Stimulated activated memory B cell treated with anti-CD40 and anti-IgM and Interleukin-4, amounts not matched to agents 10 μg/mL and 1 μg/mL and 100 μg/mL, for 72 hours (primary cell): ENCODE measurements at regions not wholly inside any gene's neighbourhood (a gene's known extent, or its start where the extent isn't known, plus 50 kb on each side); places are given as distances from the start of the nearest gene placed in this dataset.

ENCODE experiments used
- ATAC-seq: fragments of 150-1000 bp; cut with Tn5 transposase; 2 replicates; pipeline ENCODE4 v1.10.0; 2021
- H3K27ac Mint-ChIP-seq: one replicate; pipeline ENCODE4 v1.8.0; 2022; ENCODE audit warnings: mild to moderate bottlenecking, mixed read lengths
- H3K27me3 Mint-ChIP-seq: one replicate; pipeline ENCODE4 v1.8.0; 2022; ENCODE audit warnings: mixed read lengths
- H3K36me3 Mint-ChIP-seq: one replicate; pipeline ENCODE4 v1.8.0; 2022; ENCODE audit warnings: mixed read lengths
- H3K4me1 Mint-ChIP-seq: one replicate; pipeline ENCODE4 v1.8.0; 2022; ENCODE audit warnings: mixed read lengths
- H3K4me3 Mint-ChIP-seq: one replicate; pipeline ENCODE4 v1.8.0; 2022; ENCODE audit warnings: mild to moderate bottlenecking, moderate library complexity, mixed read lengths
- H3K9me3 Mint-ChIP-seq: one replicate; pipeline ENCODE4 v1.8.0; 2022; ENCODE audit warnings: mixed read lengths

- Mint-ChIP-seq H3K4me1 (no peaks in the 10 kb centered on the region), H3K27me3 (no peaks in the 10 kb centered on the region), H3K36me3 (no peaks in the 10 kb centered on the region), H3K4me3 (no peak overlapping the region), H3K9me3 (peaks cover 5% of the 10 kb centered on the region), H3K27ac (no peak overlapping the region)
- no peak for ATAC-seq
Measured at GRCh38 chr12:115763982-115764621, 513.4 kb downstream of the MED13L start.

DNA sequence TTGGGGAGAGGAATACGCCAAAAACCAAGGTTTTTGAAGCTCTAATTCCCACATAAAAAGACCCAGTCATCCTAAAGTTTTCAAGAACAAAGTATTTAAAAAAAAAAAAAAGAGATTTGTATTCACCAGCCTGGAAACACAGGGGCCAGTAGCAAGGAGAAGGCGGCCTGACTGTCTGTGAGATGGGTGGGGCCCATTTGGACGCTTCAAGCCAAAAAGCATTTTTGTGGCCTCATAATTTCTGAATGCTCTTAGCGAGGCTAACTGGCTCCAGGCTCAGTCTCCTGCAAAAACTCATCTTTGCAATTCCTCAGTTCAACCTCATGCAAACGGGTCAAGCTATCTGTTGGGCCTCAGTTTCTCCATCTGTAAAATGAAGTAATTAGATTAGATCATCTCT lies 514.1 kb downstream of the MED13L start:
- Mint-ChIP-seq H3K27me3 (no peaks in the 10 kb centered on the region), H3K9me3 (peaks cover 5% of the 10 kb centered on the region), H3K4me1 (no peaks in the 10 kb centered on the region), H3K36me3 (no peaks in the 10 kb centered on the region), H3K27ac (no peak overlapping the region), H3K4me3 (no peak overlapping the region)
- ATAC-seq: no peak

DNA sequence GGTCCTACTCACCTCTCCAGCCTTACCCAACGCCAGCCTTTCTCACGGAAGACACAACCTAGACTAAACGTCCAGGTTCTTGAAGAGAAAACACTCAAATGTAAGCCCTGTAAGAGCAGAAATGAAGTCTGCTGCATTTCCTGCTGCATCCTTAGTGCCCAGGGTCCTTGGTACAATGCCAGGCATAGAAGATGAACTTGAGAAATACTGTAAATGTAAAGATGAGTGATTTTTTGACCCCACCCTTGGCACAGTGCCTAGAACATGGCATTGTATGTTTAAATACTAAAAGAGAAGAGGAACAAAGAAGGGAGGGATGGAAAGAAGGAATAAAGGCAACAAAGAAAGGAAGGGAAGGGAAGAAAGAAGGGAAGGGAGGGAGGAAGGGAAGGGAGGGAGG lies 514.6 kb downstream of the MED13L start:
- no peaks in the 10 kb centered on the region for H3K4me1 Mint-ChIP-seq
- ATAC-seq: no peak
- H3K9me3 Mint-ChIP-seq: peaks cover 5% of the 10 kb centered on the region
- H3K27ac Mint-ChIP-seq: no peak overlapping the region
- H3K27me3 Mint-ChIP-seq: no peaks in the 10 kb centered on the region
- no peaks in the 10 kb centered on the region for H3K36me3 Mint-ChIP-seq
- H3K4me3 Mint-ChIP-seq: no peak overlapping the region

GRCh38 chr12:115761784-115762183 lies 515.7 kb downstream of the MED13L start:
- ATAC-seq: no peak
- H3K4me3 Mint-ChIP-seq: no peak overlapping the region
- H3K4me1 Mint-ChIP-seq: no peaks in the 10 kb centered on the region
- no peak overlapping the region for H3K27ac Mint-ChIP-seq
- H3K27me3 Mint-ChIP-seq: no peaks in the 10 kb centered on the region
- peaks cover 5% of the 10 kb centered on the region for H3K9me3 Mint-ChIP-seq
- no peaks in the 10 kb centered on the region for H3K36me3 Mint-ChIP-seq

- no peak overlapping the region for H3K4me3 Mint-ChIP-seq
- no peaks in the 10 kb centered on the region for H3K36me3 Mint-ChIP-seq
- H3K27ac Mint-ChIP-seq: no peak overlapping the region
- peaks cover 3% of the 10 kb centered on the region for H3K9me3 Mint-ChIP-seq
- peaks cover 1% of the 10 kb centered on the region for H3K27me3 Mint-ChIP-seq
- no peak for ATAC-seq
- no peaks in the 10 kb centered on the region for H3K4me1 Mint-ChIP-seq
Measured at GRCh38 chr12:115760231-115760630, 517.3 kb downstream of the MED13L start.

DNA sequence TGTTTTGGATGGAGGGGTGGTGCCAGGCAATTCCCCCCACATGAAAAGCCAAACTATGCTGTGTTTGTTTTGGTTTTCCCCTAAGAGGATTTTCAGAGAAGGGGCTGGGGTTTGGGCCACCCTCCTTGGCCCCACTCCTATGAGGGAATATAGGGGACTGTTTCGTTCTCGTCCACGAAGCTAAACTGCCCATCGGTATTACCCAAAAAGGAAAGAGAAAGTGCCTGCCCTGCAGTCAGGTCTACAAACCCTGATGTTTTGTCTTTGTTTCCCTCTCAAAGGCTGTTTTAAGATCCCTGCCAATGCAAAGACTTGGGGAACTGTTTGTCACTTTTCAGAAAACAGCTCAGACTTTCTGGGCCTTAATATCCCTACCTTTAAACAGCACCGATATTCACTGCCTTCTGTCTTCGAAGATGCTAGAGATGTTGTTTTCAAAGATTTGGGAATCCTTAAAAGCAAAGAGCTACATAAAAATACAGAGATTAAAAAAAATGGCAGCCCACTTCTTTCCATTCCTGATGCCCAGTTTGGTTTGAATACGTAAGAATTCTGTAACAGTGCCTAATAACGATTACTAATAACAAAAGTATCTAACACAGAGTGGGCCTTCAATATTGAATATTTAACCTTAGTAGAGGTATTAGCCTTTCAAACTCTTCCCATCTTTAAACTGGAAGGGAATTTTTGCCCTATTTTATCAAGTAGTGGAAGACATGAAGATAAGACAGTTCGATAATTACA lies 518.4 kb downstream of the MED13L start:
- no peaks in the 10 kb centered on the region for H3K36me3 Mint-ChIP-seq
- H3K4me1 Mint-ChIP-seq: no peaks in the 10 kb centered on the region
- peaks cover 6% of the 10 kb centered on the region for H3K27me3 Mint-ChIP-seq
- H3K9me3 Mint-ChIP-seq: peaks cover 3% of the 10 kb centered on the region
- ATAC-seq: no peak
- no peak overlapping the region for H3K4me3 Mint-ChIP-seq
- no peak overlapping the region for H3K27ac Mint-ChIP-seq

DNA sequence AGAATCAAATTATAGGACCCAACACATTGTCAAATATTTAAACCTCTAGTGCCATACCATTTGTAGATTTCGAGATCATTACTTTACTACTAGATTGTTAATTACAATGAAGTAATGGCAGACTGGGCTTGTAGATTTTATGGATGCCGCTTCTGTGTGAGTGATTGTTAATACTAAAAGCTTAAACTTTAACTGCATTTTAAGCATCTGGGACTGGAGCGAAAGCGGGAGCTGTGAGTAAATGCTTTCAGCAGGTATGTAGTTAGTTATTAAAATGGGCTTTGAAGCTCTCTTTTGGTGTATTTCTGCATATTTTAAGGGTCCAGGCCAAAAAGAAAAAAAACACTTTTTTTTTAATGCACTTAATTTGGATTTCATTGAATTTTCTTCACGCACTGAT lies 519.3 kb downstream of the MED13L start:
- no peaks in the 10 kb centered on the region for H3K36me3 Mint-ChIP-seq
- H3K4me3 Mint-ChIP-seq: no peak overlapping the region
- ATAC-seq: no peak
- no peaks in the 10 kb centered on the region for H3K4me1 Mint-ChIP-seq
- no peak overlapping the region for H3K27ac Mint-ChIP-seq
- peaks cover 6% of the 10 kb centered on the region for H3K27me3 Mint-ChIP-seq
- peaks cover 3% of the 10 kb centered on the region for H3K9me3 Mint-ChIP-seq

DNA sequence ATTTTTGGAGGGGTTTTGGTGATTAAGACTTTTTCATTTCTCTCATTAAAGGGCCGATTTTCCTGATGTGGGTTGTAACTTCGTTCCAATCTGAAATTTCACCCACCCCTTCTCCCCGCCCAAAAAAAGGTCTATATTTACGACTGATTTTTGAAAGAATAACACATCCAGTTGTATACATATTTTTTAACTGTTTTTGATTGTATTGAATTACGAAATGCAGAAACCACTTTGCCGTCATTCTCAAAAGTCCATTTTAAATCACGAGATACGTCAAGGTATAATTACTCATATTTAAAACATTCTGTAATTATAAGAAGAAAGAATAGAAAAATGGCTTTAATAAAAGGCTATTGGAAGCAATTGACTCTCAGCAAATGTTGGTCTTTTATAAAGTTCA lies 520.7 kb downstream of the MED13L start:
- H3K4me3 Mint-ChIP-seq: no peak overlapping the region
- no peaks in the 10 kb centered on the region for H3K36me3 Mint-ChIP-seq
- H3K9me3 Mint-ChIP-seq: peaks cover 3% of the 10 kb centered on the region
- peaks cover 6% of the 10 kb centered on the region for H3K27me3 Mint-ChIP-seq
- no peak overlapping the region for H3K27ac Mint-ChIP-seq
- no peak for ATAC-seq
- no peaks in the 10 kb centered on the region for H3K4me1 Mint-ChIP-seq

DNA sequence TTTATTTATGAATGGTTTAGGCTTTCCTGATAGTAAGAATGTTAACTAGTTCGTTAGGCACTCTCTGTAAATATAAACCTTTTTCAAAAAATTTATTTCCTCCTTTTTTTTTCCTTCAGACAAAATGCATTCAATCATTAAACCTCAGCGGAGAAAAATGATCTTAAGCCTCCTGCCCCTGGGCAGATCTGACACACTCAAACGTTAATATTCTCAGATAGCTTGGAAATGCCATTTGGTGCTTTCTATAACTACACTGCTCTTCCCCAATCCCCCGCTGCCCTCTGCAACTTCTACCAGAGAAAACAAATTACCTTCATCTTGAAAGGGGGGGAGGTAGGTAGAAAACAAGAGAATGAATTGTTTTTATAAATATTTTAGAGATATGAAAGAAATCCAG lies 521.2 kb downstream of the MED13L start:
- Mint-ChIP-seq H3K27ac (no peak overlapping the region), H3K4me1 (no peaks in the 10 kb centered on the region), H3K36me3 (no peaks in the 10 kb centered on the region), H3K9me3 (peaks cover 3% of the 10 kb centered on the region), H3K27me3 (peaks cover 6% of the 10 kb centered on the region), H3K4me3 (no peak overlapping the region)
- no peak for ATAC-seq

GRCh38 chr12:115755725-115756085 lies 521.8 kb downstream of the MED13L start:
- ATAC-seq: no peak
- no peaks in the 10 kb centered on the region for H3K36me3 Mint-ChIP-seq
- no peaks in the 10 kb centered on the region for H3K4me1 Mint-ChIP-seq
- H3K4me3 Mint-ChIP-seq: no peak overlapping the region
- H3K27me3 Mint-ChIP-seq: peaks cover 6% of the 10 kb centered on the region
- H3K27ac Mint-ChIP-seq: no peak overlapping the region
- peaks cover under 1% of the 10 kb centered on the region for H3K9me3 Mint-ChIP-seq

- Mint-ChIP-seq H3K27me3 (peaks cover 6% of the 10 kb centered on the region), H3K27ac (no peak overlapping the region), H3K36me3 (no peaks in the 10 kb centered on the region), H3K4me1 (no peaks in the 10 kb centered on the region), H3K4me3 (no peak overlapping the region), H3K9me3 (no peaks in the 10 kb centered on the region)
- no peak for ATAC-seq
Measured at GRCh38 chr12:115755061-115755724, 522.3 kb downstream of the MED13L start.

DNA sequence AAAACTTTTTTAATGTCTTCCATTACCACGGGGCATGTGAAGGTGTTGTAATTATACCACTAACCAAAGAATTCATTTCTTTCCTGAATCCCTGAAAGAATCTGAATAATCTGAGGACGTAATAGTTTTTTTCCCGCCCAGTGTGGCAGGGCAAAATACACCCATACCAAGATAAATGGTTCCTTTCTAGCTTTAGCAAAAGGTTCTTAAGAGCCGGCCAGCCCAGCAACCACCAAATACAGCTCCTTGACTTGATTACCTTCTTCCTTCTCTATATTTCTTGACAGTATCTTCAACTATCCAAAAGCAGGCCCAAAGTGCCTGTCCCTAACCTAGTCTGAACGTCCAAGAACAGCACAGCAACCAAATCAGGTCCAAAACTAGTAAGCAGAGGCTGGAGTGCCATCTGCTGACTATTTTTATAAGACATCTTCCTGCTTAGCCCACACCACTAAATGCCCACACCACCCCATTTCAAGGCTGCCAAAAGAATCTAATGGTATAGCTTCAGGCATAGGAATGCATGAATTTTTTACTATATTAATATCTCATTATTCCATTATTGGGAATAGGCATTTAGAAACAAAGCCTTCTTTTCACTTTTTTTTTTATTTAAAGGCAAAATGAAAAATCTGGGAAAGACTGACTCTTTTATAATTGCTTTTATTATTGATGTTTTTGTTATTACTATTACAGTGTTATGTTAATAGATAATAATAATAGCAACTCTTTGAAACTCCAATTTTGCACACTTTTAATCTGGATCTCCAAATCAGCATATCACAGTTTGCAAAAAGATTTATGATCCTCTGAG lies 524.4 kb downstream of the MED13L start:
- no peaks in the 10 kb centered on the region for H3K36me3 Mint-ChIP-seq
- no peaks in the 10 kb centered on the region for H3K9me3 Mint-ChIP-seq
- no peak overlapping the region for H3K4me3 Mint-ChIP-seq
- H3K27ac Mint-ChIP-seq: no peak overlapping the region
- peak; percentile 36 for ATAC-seq
- no peaks in the 10 kb centered on the region for H3K4me1 Mint-ChIP-seq
- peaks cover 6% of the 10 kb centered on the region for H3K27me3 Mint-ChIP-seq

GRCh38 chr12:115752156-115752555 lies 525.3 kb downstream of the MED13L start:
- H3K27ac Mint-ChIP-seq: no peak overlapping the region
- peaks cover 6% of the 10 kb centered on the region for H3K27me3 Mint-ChIP-seq
- no peaks in the 10 kb centered on the region for H3K36me3 Mint-ChIP-seq
- H3K4me3 Mint-ChIP-seq: no peak overlapping the region
- ATAC-seq: no peak
- no peaks in the 10 kb centered on the region for H3K9me3 Mint-ChIP-seq
- no peaks in the 10 kb centered on the region for H3K4me1 Mint-ChIP-seq

DNA sequence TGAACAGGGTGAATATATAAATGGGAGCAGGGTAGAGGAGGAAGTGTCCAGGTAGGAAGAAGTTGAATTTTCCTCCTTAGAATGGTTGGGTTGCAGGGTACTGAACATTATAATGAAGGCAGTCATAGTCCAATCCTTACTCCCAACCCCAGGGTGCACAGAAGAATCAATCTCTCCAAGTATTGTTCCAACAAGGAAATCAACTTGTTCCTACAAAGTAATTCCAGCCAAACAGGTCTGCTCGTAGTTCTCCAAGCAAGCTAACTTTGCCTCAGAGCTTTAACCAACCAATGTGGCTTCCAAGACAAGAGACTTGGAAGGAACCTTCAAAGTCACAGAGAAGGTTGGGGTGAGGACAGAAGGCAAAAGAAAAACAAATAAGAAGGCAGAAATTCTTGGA lies 527.2 kb downstream of the MED13L start:
- no peaks in the 10 kb centered on the region for H3K9me3 Mint-ChIP-seq
- H3K27ac Mint-ChIP-seq: no peak overlapping the region
- no peaks in the 10 kb centered on the region for H3K4me1 Mint-ChIP-seq
- H3K27me3 Mint-ChIP-seq: peaks cover 5% of the 10 kb centered on the region
- no peak for ATAC-seq
- H3K4me3 Mint-ChIP-seq: no peak overlapping the region
- no peaks in the 10 kb centered on the region for H3K36me3 Mint-ChIP-seq

DNA sequence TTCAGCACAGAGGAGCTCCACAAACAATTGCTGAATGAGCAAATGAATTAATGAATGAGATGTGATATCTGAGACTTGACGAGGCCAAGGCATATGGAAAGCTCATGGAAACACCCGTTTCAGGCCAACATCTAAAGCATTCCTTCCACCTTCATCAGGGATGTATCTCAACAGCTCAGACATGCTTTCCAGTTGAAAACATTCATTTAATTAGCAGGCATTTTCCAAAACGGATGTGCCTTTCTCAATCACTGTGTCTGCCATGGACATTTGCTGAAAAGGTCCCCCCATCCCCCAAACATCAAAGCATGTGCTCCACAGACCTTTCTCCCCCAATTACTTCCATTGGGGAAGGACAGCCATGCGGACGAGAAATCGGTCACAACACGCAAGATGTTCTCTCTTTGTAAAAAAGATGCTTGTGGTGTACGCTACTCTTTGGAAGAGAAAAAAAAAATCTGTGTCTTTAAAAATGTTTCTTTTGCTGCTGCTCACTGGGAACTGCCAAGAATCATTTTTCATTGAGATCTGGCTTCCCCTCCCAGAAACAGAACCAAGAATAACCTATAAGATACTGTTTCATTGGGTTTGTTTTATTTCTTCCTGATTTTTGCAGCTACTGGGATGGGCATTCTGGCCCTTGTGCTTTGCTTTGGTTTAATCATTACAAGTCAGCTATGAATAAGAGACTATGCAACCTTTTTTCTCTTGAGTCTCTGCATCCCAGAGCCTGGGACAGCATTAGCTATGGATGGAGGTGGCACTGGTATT lies 528.2 kb downstream of the MED13L start:
- no peaks in the 10 kb centered on the region for H3K36me3 Mint-ChIP-seq
- no peaks in the 10 kb centered on the region for H3K4me1 Mint-ChIP-seq
- no peak for ATAC-seq
- no peaks in the 10 kb centered on the region for H3K27me3 Mint-ChIP-seq
- no peaks in the 10 kb centered on the region for H3K9me3 Mint-ChIP-seq
- H3K27ac Mint-ChIP-seq: no peak overlapping the region
- H3K4me3 Mint-ChIP-seq: no peak overlapping the region
